Head of caudate nucleus (tissue), 42 donors: ENCODE measurements at regions not wholly inside any gene's neighbourhood (a gene's known extent, or its start where the extent isn't known, plus 50 kb on each side); places are given as distances from the start of the nearest gene placed in this dataset.
A peak's percentile ranks its signal among the peaks of the same experiment; 100 is the strongest.
"Not testable (repeated sequence)": the region's sequence is repeated elsewhere in the genome, so short reads cannot be mapped to it uniquely, and the experiment has no call there.

Experiments used
- DNase-seq, 42 donors: peaks; one replicate each; pipeline versions ENCODE4 v3.0.0 to v3.0.0-alpha.2; 2020 to 2021; ENCODE audit warnings: mixed read lengths in 7 of 42
- intact Hi-C: fragments of 100-400 bp; cut with DNase I; formaldehyde crosslinking; loops from one replicate; pipeline ENCODE4 v1.15.0; 2022

- peak in 2 of 42 donors; percentile 11 to 12 for DNase-seq
- intact Hi-C loops: no loop called here
Observed at GRCh38 chr1:147072482-147073432, 99.5 kb downstream of the PRKAB2 start.

DNA sequence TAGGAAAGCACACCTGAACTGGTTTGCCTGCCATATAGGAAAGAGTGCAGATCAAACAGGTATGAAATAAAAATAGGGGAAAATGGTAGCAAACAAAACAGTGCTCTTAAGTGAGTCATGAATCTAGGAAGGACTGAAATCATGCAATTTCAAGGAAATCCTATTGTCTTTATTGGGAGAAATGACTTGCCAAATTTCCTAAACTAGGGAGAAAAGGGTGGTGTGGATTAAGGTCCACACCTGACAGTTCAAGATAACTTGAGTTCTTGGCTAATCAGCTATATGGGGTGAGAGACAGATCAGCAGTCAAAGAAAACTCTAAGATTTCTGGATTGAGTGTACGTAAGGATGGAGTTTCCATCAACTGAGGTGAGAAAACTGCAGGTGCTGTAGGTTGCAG is 101.1 kb downstream of the PRKAB2 start:
- intact Hi-C loops: no loop called here
- DNase-seq: no peak

- intact Hi-C loops: no loop called here
- no peak for DNase-seq
Observed at GRCh38 chr1:147062956-147063355, 109.3 kb downstream of the PRKAB2 start.

DNA sequence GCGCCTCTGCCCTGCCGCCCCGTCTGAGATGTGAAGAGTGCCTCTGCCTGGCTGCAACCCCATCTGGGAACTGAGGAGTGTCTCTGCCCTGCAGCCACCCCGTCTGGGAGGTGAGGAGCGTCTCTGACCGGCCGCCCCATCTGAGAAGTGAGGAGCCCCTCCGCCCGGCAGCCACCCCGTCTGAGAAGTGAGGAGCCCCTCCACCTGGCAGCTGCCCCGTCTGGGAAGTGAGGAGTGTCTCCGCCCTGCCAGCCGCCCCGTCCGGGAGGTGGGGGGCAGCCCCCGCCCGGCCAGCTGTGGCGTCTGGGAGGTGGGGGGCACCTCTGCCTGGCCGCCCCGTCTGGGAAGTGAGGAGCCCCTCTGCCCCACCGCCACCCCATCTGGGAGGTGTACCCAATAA is 110.4 kb downstream of the PRKAB2 start:
- intact Hi-C loops, DNase-seq: not testable (repeated sequence)

DNA sequence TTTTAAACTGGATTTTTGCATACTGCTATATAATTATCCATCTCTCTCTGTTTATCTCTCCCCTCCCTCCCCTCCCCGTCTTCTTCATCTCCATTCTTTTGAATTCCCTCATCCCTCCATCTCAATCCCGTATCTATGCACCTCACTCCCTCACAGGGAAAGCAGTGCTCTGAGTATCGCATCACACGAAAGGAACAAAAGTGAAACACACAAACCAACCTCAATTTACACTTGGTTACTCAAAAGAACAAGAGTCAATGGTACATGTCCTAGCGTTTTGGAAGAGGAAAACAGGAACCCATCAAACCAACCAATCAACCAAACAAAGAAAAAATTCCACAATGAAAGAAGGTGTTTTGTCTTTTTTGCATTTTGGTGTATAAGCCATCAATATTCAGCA is 115.1 kb downstream of the NBPF12 start:
- DNase-seq: no peak
- intact Hi-C loops: no loop called here

- intact Hi-C loops: no loop called here
Observed at GRCh38 chr1:147052677-147053076, 114.6 kb downstream of the NBPF12 start.

DNA sequence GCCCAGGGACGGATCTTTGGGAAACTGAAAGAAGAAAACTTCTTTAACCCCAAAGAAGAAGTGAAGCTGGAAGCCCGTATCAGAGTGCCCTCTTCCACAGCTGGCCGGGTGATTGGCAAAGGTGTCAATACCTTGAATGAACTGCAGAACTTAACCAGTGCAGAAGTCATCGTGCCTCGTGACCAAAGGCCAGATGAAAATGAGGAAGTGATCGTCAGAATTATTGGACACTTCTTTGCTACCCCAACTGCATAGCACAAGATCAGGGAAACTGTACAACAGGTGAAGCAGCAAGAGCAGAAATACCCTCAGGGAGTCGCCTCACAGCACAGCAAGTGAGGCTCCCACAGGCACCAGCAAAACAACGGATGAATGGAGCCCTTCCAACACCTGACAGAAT is 114.0 kb downstream of the NBPF12 start:
- DNase-seq: no peak
- intact Hi-C loops: no loop called here

More at GRCh38 chr1:147052677-147053076, 114.6 kb downstream of the NBPF12 start:
- DNase-seq: no peak

DNA sequence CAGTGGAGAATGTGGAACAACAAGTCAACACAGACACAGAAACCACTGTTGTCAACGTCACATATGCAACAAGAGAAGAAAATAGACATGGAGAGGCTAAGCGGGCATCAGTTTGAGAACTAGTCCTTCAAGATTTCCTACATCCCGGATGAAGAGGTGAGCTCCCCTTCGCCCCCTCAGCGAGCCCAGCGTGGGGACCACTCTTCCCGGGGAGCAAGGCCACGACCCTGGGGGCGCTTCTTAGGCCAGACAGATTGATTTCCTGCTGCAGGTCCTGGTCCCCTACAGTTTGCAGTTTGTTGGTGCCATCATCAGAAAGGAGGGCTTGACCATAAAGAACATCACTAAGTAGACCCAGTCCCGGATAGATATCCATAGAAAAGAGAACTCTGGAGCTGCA is 113.0 kb downstream of the NBPF12 start:
- no peak for DNase-seq
- intact Hi-C loops: no loop called here

GRCh38 chr1:147050654-147051053 is 112.5 kb downstream of the NBPF12 start:
- no peak for DNase-seq
- intact Hi-C loops: no loop called here

- intact Hi-C loops, DNase-seq: not testable (repeated sequence)
Observed at GRCh38 chr1:147046863-147047394, 108.8 kb downstream of the NBPF12 start.

DNA sequence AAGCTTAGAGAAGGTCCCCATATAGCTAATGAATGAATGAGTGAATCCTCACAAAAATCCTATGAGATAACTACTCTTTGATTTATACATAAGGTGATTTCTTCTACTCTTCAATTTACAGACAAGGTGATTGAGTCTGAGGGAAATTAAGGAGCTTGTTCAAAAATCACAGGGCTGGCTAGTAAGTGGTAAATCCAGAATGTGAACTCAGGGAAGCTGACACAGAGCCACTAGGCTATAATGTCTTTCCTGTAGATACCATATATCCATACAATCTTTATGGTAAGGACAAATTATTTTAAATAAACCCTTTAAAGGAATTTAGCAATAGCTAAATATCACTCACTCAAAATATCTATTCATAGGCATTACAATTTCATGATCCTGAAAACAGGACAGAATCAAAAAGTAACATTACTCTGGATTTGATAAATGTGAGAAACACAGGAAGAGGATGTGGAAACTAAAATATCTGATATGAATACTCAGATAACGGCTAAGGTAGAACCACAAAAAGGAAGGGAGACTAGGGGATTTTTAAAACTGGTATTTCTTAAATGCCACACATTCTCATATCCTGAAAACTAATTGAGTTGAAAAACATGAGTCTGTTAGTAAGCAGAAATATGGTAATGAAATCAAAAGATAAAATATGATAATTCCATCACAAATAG is 108.2 kb downstream of the NBPF12 start:
- intact Hi-C loops: no loop called here
- no peak for DNase-seq
